ENCODE measurements at regions not wholly inside any gene's neighbourhood (a gene's known extent, or its start where the extent isn't known, plus 50 kb on each side); places are given as distances from the start of the nearest gene placed in this dataset.

- no peak for DNase-seq (ENCODE audit: low spot score)
Measured at GRCh38 chr4:175376287-175376977, 435.6 kb downstream of the GPM6A start.

GRCh38 chr4:175377203-175377602 is 434.9 kb downstream of the GPM6A start:
- DNase-seq (ENCODE audit: low spot score), result no peak

GRCh38 chr4:175378372-175378771 is 433.7 kb downstream of the GPM6A start:
- DNase-seq (ENCODE audit: low spot score), result no peak

GRCh38 chr4:175380841-175381240 is 431.2 kb downstream of the GPM6A start:
- DNase-seq (ENCODE audit: low spot score), result no peak

- no peak for DNase-seq (ENCODE audit: low spot score)
Measured at GRCh38 chr4:175385797-175386196, 426.3 kb downstream of the GPM6A start.

- no peak for DNase-seq (ENCODE audit: low spot score)
Measured at GRCh38 chr4:175386776-175387507, 425.1 kb downstream of the GPM6A start.

- DNase-seq (ENCODE audit: low spot score), result no peak
Measured at GRCh38 chr4:175394208-175394607, 417.9 kb downstream of the GPM6A start.

GRCh38 chr4:175405961-175406360 is 406.1 kb downstream of the GPM6A start:
- no peak for DNase-seq (ENCODE audit: low spot score)

- no peak for DNase-seq (ENCODE audit: low spot score)
Measured at GRCh38 chr4:175407926-175408325, 404.1 kb downstream of the GPM6A start.

- no peak for DNase-seq (ENCODE audit: low spot score)
Measured at GRCh38 chr4:175411251-175411650, 400.8 kb downstream of the GPM6A start.

GRCh38 chr4:175412161-175412560 is 399.9 kb downstream of the GPM6A start:
- DNase-seq (ENCODE audit: low spot score), result no peak

GRCh38 chr4:175412746-175413145 is 399.3 kb downstream of the GPM6A start:
- no peak for DNase-seq (ENCODE audit: low spot score)

- DNase-seq (ENCODE audit: low spot score), result no peak
Measured at GRCh38 chr4:175413561-175413960, 398.5 kb downstream of the GPM6A start.

- DNase-seq (ENCODE audit: low spot score), result no peak
Measured at GRCh38 chr4:175414602-175415001, 397.5 kb downstream of the GPM6A start.

- no peak for DNase-seq (ENCODE audit: low spot score)
Measured at GRCh38 chr4:175418516-175418915, 393.5 kb downstream of the GPM6A start.

GRCh38 chr4:175419236-175419718 is 392.8 kb downstream of the GPM6A start:
- DNase-seq (ENCODE audit: low spot score), result no peak

GRCh38 chr4:175421506-175421905 is 390.6 kb downstream of the GPM6A start:
- DNase-seq (ENCODE audit: low spot score), result no peak

GRCh38 chr4:175422331-175422730 is 389.7 kb downstream of the GPM6A start:
- no peak for DNase-seq (ENCODE audit: low spot score)

GRCh38 chr4:175424111-175424510 is 388.0 kb downstream of the GPM6A start:
- DNase-seq (ENCODE audit: low spot score), result no peak

- DNase-seq (ENCODE audit: low spot score), result no peak
Measured at GRCh38 chr4:175427751-175428150, 384.3 kb downstream of the GPM6A start.

GRCh38 chr4:175431694-175432093 is 380.4 kb downstream of the GPM6A start:
- DNase-seq (ENCODE audit: low spot score), result no peak

- no peak for DNase-seq (ENCODE audit: low spot score)
Measured at GRCh38 chr4:175435381-175435783, 376.7 kb downstream of the GPM6A start.

GRCh38 chr4:175436196-175436595 is 375.9 kb downstream of the GPM6A start:
- DNase-seq (ENCODE audit: low spot score), result no peak

- DNase-seq (ENCODE audit: low spot score), result no peak
Measured at GRCh38 chr4:175440786-175441185, 371.3 kb downstream of the GPM6A start.
